Stimulated activated CD8-positive, alpha-beta memory T cell treated with anti-CD3 and anti-CD28 coated beads, Interleukin-4, amount 100 ng/mL, for 4 hours (primary cell): ENCODE measurements at regions not wholly inside any gene's neighbourhood (a gene's known extent, or its start where the extent isn't known, plus 50 kb on each side); places are given as distances from the start of the nearest gene placed in this dataset.
A peak's percentile ranks its signal among the peaks of the same experiment; 100 is the strongest.
"Not testable (repeated sequence)": the region's sequence is repeated elsewhere in the genome, so short reads cannot be mapped to it uniquely, and the experiment has no call there.

ENCODE experiments used
- DNase-seq, 2 donors: peaks; one replicate each; pipeline ENCODE4 v3.0.0-alpha.2; 2020; ENCODE audit warnings: low read depth in 2 of 2, low spot score in 1 of 2

- DNase-seq: no peak
Measured at GRCh38 chrX:115702982-115703381, 142.0 kb downstream of the PLS3 start.

GRCh38 chrX:115709039-115709438, 148.1 kb downstream of the PLS3 start:
- no peak for DNase-seq

GRCh38 chrX:115712484-115712883, 151.5 kb downstream of the PLS3 start:
- DNase-seq: no peak

GRCh38 chrX:115713460-115713859, 152.5 kb downstream of the PLS3 start:
- DNase-seq: no peak

- DNase-seq: no peak
Measured at GRCh38 chrX:115719171-115719570, 158.2 kb downstream of the PLS3 start.

- not testable (repeated sequence) for DNase-seq
Measured at GRCh38 chrX:115722724-115723433, 161.9 kb downstream of the PLS3 start.

- not testable (repeated sequence) for DNase-seq
Measured at GRCh38 chrX:115725370-115725769, 164.4 kb downstream of the PLS3 start.

- peak in 1 of 2 donors; percentile 16 for DNase-seq
Measured at GRCh38 chrX:115727792-115728732, 167.1 kb downstream of the PLS3 start.

- not testable (repeated sequence) for DNase-seq
Measured at GRCh38 chrX:115732530-115732929, 171.6 kb downstream of the PLS3 start.

- DNase-seq: not testable (repeated sequence)
Measured at GRCh38 chrX:115735269-115735668, 174.3 kb downstream of the PLS3 start.
